Spleen (tissue), 11 donors: ENCODE measurements at regions not wholly inside any gene's neighbourhood (a gene's known extent, or its start where the extent isn't known, plus 50 kb on each side); places are given as distances from the start of the nearest gene placed in this dataset.

Experiments
- DNase-seq: peaks from one replicate; pipeline ENCODE4 v3.0.0-alpha.2; 2020
- H3K27ac ChIP-seq, 8 donors: fragments of 200-600 bp; sonication (generic) in 7 of 8; 1 replicate in 4 of 8; 2 replicates in 4 of 8; pipeline versions ENCODE4 v1.5.0 to v1.8.0; 2016 to 2021; ENCODE audit warnings: inconsistent platforms in 4 of 8, mild to moderate bottlenecking in 4 of 8, moderate library complexity in 1 of 8
- H3K27me3 ChIP-seq, 7 donors: fragments of 200-600 bp; sonication (generic) in 6 of 7; replicated peaks in 1 of 7; 1 replicate in 4 of 7; 2 replicates in 3 of 7; pipeline versions ENCODE4 v1.5.0 to v1.8.0; 2016 to 2021; ENCODE audit warnings: inconsistent platforms in 3 of 7, mild to moderate bottlenecking in 1 of 7
- H3K36me3 ChIP-seq, 6 donors: fragments of 200-600 bp; sonication (generic) in 5 of 6; 1 replicate in 4 of 6; 2 replicates in 2 of 6; pipeline versions ENCODE4 v1.5.0 to v1.8.0; 2016 to 2021; ENCODE audit warnings: inconsistent platforms in 2 of 6
- H3K4me1 ChIP-seq, 6 donors: fragments of 200-600 bp; sonication (generic) in 5 of 6; 1 replicate in 3 of 6; 2 replicates in 3 of 6; pipeline versions ENCODE4 v1.5.0 to v1.8.0; 2016 to 2021; ENCODE audit warnings: inconsistent platforms in 3 of 6
- H3K4me3 ChIP-seq, 8 donors: fragments of 200-600 bp; sonication (generic) in 7 of 8; 1 replicate in 4 of 8; 2 replicates in 4 of 8; pipeline versions ENCODE4 v1.5.0 to v1.8.0; 2016 to 2021; ENCODE audit warnings: inconsistent platforms in 4 of 8, mild to moderate bottlenecking in 4 of 8, moderate library complexity in 2 of 8
- H3K9me3 ChIP-seq, 8 donors: fragments of 200-600 bp; sonication (generic) in 7 of 8; 1 replicate in 4 of 8; 2 replicates in 4 of 8; pipeline versions ENCODE4 v1.5.0 to v1.8.0; 2016 to 2021; ENCODE audit warnings: inconsistent platforms in 4 of 8
- POLR2A ChIP-seq, 3 donors: fragments of 450-650 bp; IDR thresholded peaks; one replicate each; pipeline ENCODE4 v1.5.1; 2017; ENCODE audit warnings: antibody characterized with exemption in 3 of 3, mild to moderate bottlenecking in 1 of 3
- POLR2AphosphoS5 ChIP-seq, 3 donors: sonication (generic); formaldehyde crosslinking; IDR thresholded peaks; one replicate each; pipeline ENCODE4 v1.5.1; 2017; ENCODE audit warnings: antibody characterized with exemption in 3 of 3
- WGBS, 5 donors: extraction: QIAGEN DNeasy Blood & Tissue Kit in 3 of 5; methylation state at CpG; one replicate each; pipeline versions ENCODE4 v1.1.5 to v1.1.7; 2013 to 2018; 5-methylcytosine and 5-hydroxymethylcytosine counted together
- intact Hi-C: fragments of 100-400 bp; cut with DNase I; formaldehyde crosslinking; loops from one replicate; pipeline ENCODE4 v1.15.0; 2023; ENCODE audit warnings: low total_unique reads
- TF ChIP-seq, protein P1 (sequence below), 11 experiments: fragments of 200-600 bp in 7 of 11; fragments of 450-650 bp in 4 of 11; sonication (generic) in 4 of 11; IDR thresholded peaks in 8 of 11; conservative IDR thresholded peaks in 3 of 11; 1 replicate in 7 of 11; 2 replicates in 4 of 11; pipeline versions ENCODE4 v1.4.0 to v1.8.0; 2016 to 2021; ENCODE audit warnings: antibody characterized with exemption in 11 of 11, inconsistent platforms in 4 of 11, mild to moderate bottlenecking in 1 of 11
- donor health status: healthy with polysubstance abuse.
- donor health status: DM: no; HTN: no; CAD: no; lungs with moderate emphysema.
- donor health status: DM: no; HTN: no; CAD: no.
- donor health status: Bipolar disorder and iron deficiency.
- donor health status: healthy.
- donor health status: DM: no; HTN: no; CAD: no.
- donor health status: DM: yes; HTN: yes; CAD: no.

- Histone ChIP-seq H3K36me3 (no peaks in the 10 kb centered on the region), H3K27ac (no peak overlapping the region), H3K4me1 (no peaks in the 10 kb centered on the region), H3K4me3 (no peak overlapping the region), H3K9me3 (no peaks in the 10 kb centered on the region), H3K27me3 (peaks cover 0 to 9% (median 0%) of the 10 kb centered on the region in 7 donors)
- DNase-seq = no peak
- intact Hi-C loops = no loop called here
- WGBS, 5 donors = 43 to 68% (median 54%) methylated on average over 6 of the region's 6 CpGs
- TF ChIP-seq POLR2AphosphoS5 (IDR thresholded peaks at IDR 0.05) (no peak), POLR2A (IDR thresholded peaks at IDR 0.05) (no peak)
- TF ChIP-seq, protein P1, sequence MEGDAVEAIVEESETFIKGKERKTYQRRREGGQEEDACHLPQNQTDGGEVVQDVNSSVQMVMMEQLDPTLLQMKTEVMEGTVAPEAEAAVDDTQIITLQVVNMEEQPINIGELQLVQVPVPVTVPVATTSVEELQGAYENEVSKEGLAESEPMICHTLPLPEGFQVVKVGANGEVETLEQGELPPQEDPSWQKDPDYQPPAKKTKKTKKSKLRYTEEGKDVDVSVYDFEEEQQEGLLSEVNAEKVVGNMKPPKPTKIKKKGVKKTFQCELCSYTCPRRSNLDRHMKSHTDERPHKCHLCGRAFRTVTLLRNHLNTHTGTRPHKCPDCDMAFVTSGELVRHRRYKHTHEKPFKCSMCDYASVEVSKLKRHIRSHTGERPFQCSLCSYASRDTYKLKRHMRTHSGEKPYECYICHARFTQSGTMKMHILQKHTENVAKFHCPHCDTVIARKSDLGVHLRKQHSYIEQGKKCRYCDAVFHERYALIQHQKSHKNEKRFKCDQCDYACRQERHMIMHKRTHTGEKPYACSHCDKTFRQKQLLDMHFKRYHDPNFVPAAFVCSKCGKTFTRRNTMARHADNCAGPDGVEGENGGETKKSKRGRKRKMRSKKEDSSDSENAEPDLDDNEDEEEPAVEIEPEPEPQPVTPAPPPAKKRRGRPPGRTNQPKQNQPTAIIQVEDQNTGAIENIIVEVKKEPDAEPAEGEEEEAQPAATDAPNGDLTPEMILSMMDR (IDR thresholded peaks at IDR 0.05 in 8 of 11, conservative IDR thresholded peaks at IDR 0.05 in 3 of 11) = no peak
Observed at GRCh38 chr9:19660019-19660418, 128.8 kb downstream of the SLC24A2 start.

DNA sequence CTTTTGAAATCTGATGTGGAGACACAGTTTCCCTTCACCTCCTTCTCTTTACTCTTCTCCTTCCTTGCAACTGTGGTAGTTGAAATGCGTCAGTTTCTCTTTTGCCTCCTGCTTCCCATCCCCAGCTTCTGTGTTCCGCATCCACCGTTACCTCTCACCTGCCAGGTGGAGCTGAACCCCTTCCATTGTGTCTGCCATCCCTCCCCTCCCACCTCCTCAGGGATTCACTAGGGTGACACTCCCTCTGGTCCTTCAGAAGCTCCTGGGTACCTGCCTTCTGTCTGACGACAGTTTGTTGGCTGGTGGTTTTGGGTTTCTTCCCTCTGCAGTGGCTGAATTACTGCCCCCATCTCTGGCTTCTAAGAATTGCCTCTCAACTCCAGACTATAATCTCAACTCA is 132.1 kb downstream of the SLC24A2 start:
- Histone ChIP-seq H3K4me1 (no peaks in the 10 kb centered on the region), H3K27ac (no peak overlapping the region), H3K9me3 (no peaks in the 10 kb centered on the region), H3K36me3 (no peaks in the 10 kb centered on the region), H3K4me3 (no peak overlapping the region), H3K27me3 (no peaks in the 10 kb centered on the region)
- 75 to 87% (median 79%) methylated on average over 4 of the region's 4 CpGs for WGBS, 5 donors
- no peak for DNase-seq
- no peak for TF ChIP-seq POLR2AphosphoS5 (IDR thresholded peaks at IDR 0.05)
- TF ChIP-seq, protein P1 (IDR thresholded peaks at IDR 0.05 in 8 of 11, conservative IDR thresholded peaks at IDR 0.05 in 3 of 11) = no peak
- no peak for TF ChIP-seq POLR2A (IDR thresholded peaks at IDR 0.05)
- intact Hi-C loops = no loop called here

GRCh38 chr9:19651681-19652080 is 137.2 kb downstream of the SLC24A2 start:
- Histone ChIP-seq H3K27ac (no peak overlapping the region), H3K36me3 (no peaks in the 10 kb centered on the region), H3K27me3 (no peaks in the 10 kb centered on the region), H3K9me3 (no peaks in the 10 kb centered on the region), H3K4me1 (no peaks in the 10 kb centered on the region), H3K4me3 (no peak overlapping the region)
- TF ChIP-seq, protein P1 (IDR thresholded peaks at IDR 0.05 in 8 of 11, conservative IDR thresholded peaks at IDR 0.05 in 3 of 11) = no peak
- TF ChIP-seq POLR2AphosphoS5 (IDR thresholded peaks at IDR 0.05) (no peak), POLR2A (IDR thresholded peaks at IDR 0.05) (no peak)
- 88 to 92% (median 89%) methylated on average over 7 of the region's 7 CpGs for WGBS, 5 donors
- intact Hi-C loops = no loop called here
- no peak for DNase-seq

GRCh38 chr9:19650312-19650711 is 138.5 kb downstream of the SLC24A2 start:
- 56 to 84% (median 77%) methylated on average over 2 of the region's 2 CpGs for WGBS, 5 donors
- H3K4me1 ChIP-seq = no peaks in the 10 kb centered on the region
- no peak for DNase-seq
- no peak overlapping the region for H3K27ac ChIP-seq
- no peaks in the 10 kb centered on the region for H3K9me3 ChIP-seq
- no peak overlapping the region for H3K4me3 ChIP-seq
- no peaks in the 10 kb centered on the region for H3K36me3 ChIP-seq
- no peaks in the 10 kb centered on the region for H3K27me3 ChIP-seq
- intact Hi-C loops = no loop called here
- TF ChIP-seq POLR2AphosphoS5 (IDR thresholded peaks at IDR 0.05) (no peak), POLR2A (IDR thresholded peaks at IDR 0.05) (no peak)
- TF ChIP-seq, protein P1 (IDR thresholded peaks at IDR 0.05 in 8 of 11, conservative IDR thresholded peaks at IDR 0.05 in 3 of 11) = no peak
